Bronchial epithelial cell (primary cell): ENCODE measurements at regions not wholly inside any gene's neighbourhood (a gene's known extent, or its start where the extent isn't known, plus 50 kb on each side); places are given as distances from the start of the nearest gene placed in this dataset.

ENCODE experiments used
- DNase-seq: peaks from one replicate; pipeline ENCODE4 v3.0.0-alpha.2; 2010; ENCODE audit warnings: low read depth
- FAIRE-seq: peaks from 2 replicates; lab custom pipeline; 2011; peaks lifted over from hg19 to GRCh38; lab: Jason Lieb, UNC
- H3K27me3 ChIP-seq: 2 replicates; pipeline ENCODE4 v1.5.1; 2011; ENCODE audit warnings: low read length; ENCODE audit not compliant: control insufficient read depth, insufficient read depth
- H3K36me3 ChIP-seq: 2 replicates; pipeline ENCODE4 v1.5.1; 2011; ENCODE audit warnings: low read length; ENCODE audit not compliant: control insufficient read depth, insufficient read depth
- H3K4me3 ChIP-seq: 2 replicates; pipeline ENCODE4 v1.5.1; 2011; ENCODE audit warnings: mild to moderate bottlenecking, low read depth, low read length, control low read depth
- TF ChIP-seq, protein P1 (sequence below): IDR thresholded peaks from 2 replicates; pipeline ENCODE4 v1.5.1; 2011; ENCODE audit warnings: mild to moderate bottlenecking, moderate library complexity, low read length, control low read depth, inconsistent platforms; ENCODE audit not compliant: insufficient read depth, severe bottlenecking

DNA sequence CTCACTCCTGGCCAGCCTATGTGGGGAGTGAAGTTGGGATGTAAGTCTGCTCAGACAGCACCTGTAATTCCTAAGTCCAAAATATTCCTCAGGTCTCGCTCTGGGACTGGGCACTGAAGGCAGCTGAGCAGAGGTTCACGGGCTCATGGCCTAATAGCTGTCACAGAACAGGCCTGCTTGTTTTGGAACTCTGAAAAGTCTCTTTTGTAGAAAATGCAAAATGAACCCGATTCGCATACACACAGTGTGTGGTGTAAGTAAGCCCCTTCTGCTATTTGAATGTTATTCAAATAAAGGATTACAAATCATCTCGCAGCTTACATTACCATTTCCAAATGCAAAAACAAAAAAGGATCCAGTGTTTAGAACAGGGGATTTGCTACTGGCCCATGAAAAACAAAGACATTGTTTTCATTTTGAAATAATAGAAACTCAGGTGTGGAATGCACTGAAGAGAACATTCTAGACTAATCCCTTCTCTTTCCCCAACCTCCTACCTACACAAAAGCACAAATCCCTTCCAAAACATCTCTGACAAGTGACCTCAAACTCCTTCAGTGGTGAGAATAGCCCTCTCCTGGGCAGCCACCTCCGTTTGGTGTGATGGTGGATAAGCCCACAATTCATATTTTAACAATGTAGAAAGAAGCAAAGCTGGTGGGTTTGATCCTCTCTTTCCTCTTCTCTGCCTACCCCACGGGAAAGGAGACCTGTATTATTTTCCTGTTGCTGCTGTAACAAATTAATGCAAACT is 118.3 kb upstream of the NCK2 start:
- Histone ChIP-seq H3K27me3 (peaks cover 11% of the 10 kb centered on the region), H3K4me3 (no peak overlapping the region), H3K36me3 (no peaks in the 10 kb centered on the region)
- FAIRE-seq (no peak), DNase-seq (no peak)
- TF ChIP-seq, protein P1, sequence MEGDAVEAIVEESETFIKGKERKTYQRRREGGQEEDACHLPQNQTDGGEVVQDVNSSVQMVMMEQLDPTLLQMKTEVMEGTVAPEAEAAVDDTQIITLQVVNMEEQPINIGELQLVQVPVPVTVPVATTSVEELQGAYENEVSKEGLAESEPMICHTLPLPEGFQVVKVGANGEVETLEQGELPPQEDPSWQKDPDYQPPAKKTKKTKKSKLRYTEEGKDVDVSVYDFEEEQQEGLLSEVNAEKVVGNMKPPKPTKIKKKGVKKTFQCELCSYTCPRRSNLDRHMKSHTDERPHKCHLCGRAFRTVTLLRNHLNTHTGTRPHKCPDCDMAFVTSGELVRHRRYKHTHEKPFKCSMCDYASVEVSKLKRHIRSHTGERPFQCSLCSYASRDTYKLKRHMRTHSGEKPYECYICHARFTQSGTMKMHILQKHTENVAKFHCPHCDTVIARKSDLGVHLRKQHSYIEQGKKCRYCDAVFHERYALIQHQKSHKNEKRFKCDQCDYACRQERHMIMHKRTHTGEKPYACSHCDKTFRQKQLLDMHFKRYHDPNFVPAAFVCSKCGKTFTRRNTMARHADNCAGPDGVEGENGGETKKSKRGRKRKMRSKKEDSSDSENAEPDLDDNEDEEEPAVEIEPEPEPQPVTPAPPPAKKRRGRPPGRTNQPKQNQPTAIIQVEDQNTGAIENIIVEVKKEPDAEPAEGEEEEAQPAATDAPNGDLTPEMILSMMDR, result no peak

GRCh38 chr2:105625632-105626031 is 119.1 kb upstream of the NCK2 start:
- TF ChIP-seq, protein P1, result no peak
- Histone ChIP-seq H3K36me3 (no peaks in the 10 kb centered on the region), H3K4me3 (no peak overlapping the region), H3K27me3 (peaks cover 11% of the 10 kb centered on the region)
- no peak for FAIRE-seq
- no peak for DNase-seq

GRCh38 chr2:105621038-105621437 is 123.7 kb upstream of the NCK2 start:
- H3K4me3 ChIP-seq, result no peak overlapping the region
- H3K27me3 ChIP-seq, result no peaks in the 10 kb centered on the region
- no peaks in the 10 kb centered on the region for H3K36me3 ChIP-seq
- FAIRE-seq (no peak), DNase-seq (no peak)
- TF ChIP-seq, protein P1, result no peak

GRCh38 chr2:105618351-105618659 is 126.4 kb upstream of the NCK2 start:
- FAIRE-seq (peak; percentile 28), DNase-seq (no peak)
- Histone ChIP-seq H3K36me3 (no peaks in the 10 kb centered on the region), H3K4me3 (no peak overlapping the region), H3K27me3 (no peaks in the 10 kb centered on the region)
- TF ChIP-seq, protein P1, result no peak

DNA sequence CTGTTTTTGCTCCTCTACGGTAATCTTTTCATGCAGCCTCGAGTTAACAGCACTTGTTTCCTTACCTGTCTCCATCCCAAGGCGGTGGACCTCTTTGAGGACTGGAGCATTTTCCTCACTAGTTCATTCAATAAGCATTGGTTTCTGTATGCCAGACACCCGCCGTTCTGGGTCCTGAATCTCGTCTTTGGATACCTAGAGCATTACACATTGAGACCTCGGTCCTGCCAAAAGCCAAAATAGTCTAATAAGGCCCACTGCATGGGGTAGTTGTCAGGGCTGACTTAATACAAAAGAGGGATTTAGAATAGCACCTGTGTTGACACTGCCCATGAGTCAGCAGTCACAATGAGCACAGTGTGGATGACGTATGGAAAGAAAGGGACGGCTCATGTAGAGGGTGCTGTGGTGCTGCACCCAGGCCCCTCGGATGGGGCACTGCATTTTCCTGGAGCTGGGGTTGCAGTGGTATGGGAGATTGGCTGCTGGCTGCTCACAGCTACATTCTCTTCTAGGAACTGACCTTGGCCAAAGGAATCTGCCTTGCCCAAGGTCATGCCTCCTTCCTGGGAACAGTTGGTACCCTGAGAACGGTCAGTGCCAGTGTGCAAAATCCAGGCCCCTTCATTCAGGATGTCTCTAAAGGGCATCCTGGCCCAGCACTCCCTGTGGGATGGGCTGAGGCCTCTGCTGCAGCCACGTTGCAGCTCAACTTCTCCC is 126.9 kb upstream of the NCK2 start:
- peak; percentile 88 for DNase-seq
- TF ChIP-seq, protein P1, result no peak
- no peak overlapping the region for H3K4me3 ChIP-seq
- no peaks in the 10 kb centered on the region for H3K27me3 ChIP-seq
- FAIRE-seq, result no peak
- no peaks in the 10 kb centered on the region for H3K36me3 ChIP-seq
